ENCODE measurements at regions not wholly inside any gene's neighbourhood (a gene's known extent, or its start where the extent isn't known, plus 50 kb on each side); places are given as distances from the start of the nearest gene placed in this dataset.
A peak's percentile ranks its signal among the peaks of the same experiment; 100 is the strongest.

GRCh38 chr2:190786404-190787166, 94.0 kb upstream of the GLS start:
- DNase-seq, result no peak

- DNase-seq, result no peak
Observed at GRCh38 chr2:190787743-190788235, 92.8 kb upstream of the GLS start.

GRCh38 chr2:190789074-190790004, 91.3 kb upstream of the GLS start:
- DNase-seq, result no peak

GRCh38 chr2:190791347-190791975, 89.2 kb upstream of the GLS start:
- DNase-seq, result peak; percentile 8

GRCh38 chr2:190791976-190792575, 88.5 kb upstream of the GLS start:
- DNase-seq, result no peak

GRCh38 chr2:190792956-190793888, 87.4 kb upstream of the GLS start:
- no peak for DNase-seq

- no peak for DNase-seq
Observed at GRCh38 chr2:190794377-190794776, 86.2 kb upstream of the GLS start.

- DNase-seq, result no peak
Observed at GRCh38 chr2:190794790-190795189, 85.8 kb upstream of the GLS start.

- no peak for DNase-seq
Observed at GRCh38 chr2:190795686-190796085, 84.9 kb upstream of the GLS start.

GRCh38 chr2:190799999-190800398, 80.6 kb upstream of the GLS start:
- no peak for DNase-seq

GRCh38 chr2:190800528-190800927, 80.1 kb upstream of the GLS start:
- DNase-seq, result no peak

- DNase-seq, result no peak
Observed at GRCh38 chr2:190802129-190802528, 78.5 kb upstream of the GLS start.

- DNase-seq, result no peak
Observed at GRCh38 chr2:190802626-190803209, 77.9 kb upstream of the GLS start.

- DNase-seq, result no peak
Observed at GRCh38 chr2:190804182-190804795, 76.3 kb upstream of the GLS start.

GRCh38 chr2:190805126-190805525, 75.5 kb upstream of the GLS start:
- no peak for DNase-seq

- DNase-seq, result no peak
Observed at GRCh38 chr2:190805843-190806242, 74.8 kb upstream of the GLS start.

GRCh38 chr2:190807886-190808285, 72.7 kb upstream of the GLS start:
- no peak for DNase-seq

GRCh38 chr2:190809139-190809764, 71.4 kb upstream of the GLS start:
- no peak for DNase-seq

- DNase-seq, result no peak
Observed at GRCh38 chr2:190809876-190810525, 70.6 kb upstream of the GLS start.
